GM06990 (cell line): ENCODE measurements at regions not wholly inside any gene's neighbourhood (a gene's known extent, or its start where the extent isn't known, plus 50 kb on each side); places are given as distances from the start of the nearest gene placed in this dataset.

Experiments
- DNase-seq: peaks from one replicate; pipeline ENCODE4 v3.0.0-alpha.2; 2011; ENCODE audit not compliant: insufficient read length; ENCODE audit errors: extremely low read depth
- H3K27me3 ChIP-seq: replicated peaks from 2 replicates; pipeline ENCODE4 v1.6.0; 2011; ENCODE audit warnings: low read length; ENCODE audit not compliant: control insufficient read depth, insufficient read depth
- H3K36me3 ChIP-seq: 2 replicates; pipeline ENCODE4 v1.5.1; 2011; ENCODE audit warnings: low read length; ENCODE audit not compliant: control insufficient read depth, insufficient read depth
- H3K4me3 ChIP-seq: replicated peaks from 2 replicates; pipeline ENCODE4 v1.5.1; 2011; ENCODE audit warnings: low read depth, mild to moderate bottlenecking, control low read depth, low read length
- TF ChIP-seq, protein P1 (sequence below): IDR thresholded peaks from 2 replicates; pipeline ENCODE4 v1.5.1; 2011; ENCODE audit warnings: low read length, control low read depth, mild to moderate bottlenecking, inconsistent platforms; ENCODE audit not compliant: insufficient read depth, poor library complexity, severe bottlenecking

- H3K4me3 ChIP-seq = no peak overlapping the region
- H3K36me3 ChIP-seq = no peaks in the 10 kb centered on the region
- no peak for DNase-seq
- no peaks in the 10 kb centered on the region for H3K27me3 ChIP-seq
- TF ChIP-seq, protein P1, sequence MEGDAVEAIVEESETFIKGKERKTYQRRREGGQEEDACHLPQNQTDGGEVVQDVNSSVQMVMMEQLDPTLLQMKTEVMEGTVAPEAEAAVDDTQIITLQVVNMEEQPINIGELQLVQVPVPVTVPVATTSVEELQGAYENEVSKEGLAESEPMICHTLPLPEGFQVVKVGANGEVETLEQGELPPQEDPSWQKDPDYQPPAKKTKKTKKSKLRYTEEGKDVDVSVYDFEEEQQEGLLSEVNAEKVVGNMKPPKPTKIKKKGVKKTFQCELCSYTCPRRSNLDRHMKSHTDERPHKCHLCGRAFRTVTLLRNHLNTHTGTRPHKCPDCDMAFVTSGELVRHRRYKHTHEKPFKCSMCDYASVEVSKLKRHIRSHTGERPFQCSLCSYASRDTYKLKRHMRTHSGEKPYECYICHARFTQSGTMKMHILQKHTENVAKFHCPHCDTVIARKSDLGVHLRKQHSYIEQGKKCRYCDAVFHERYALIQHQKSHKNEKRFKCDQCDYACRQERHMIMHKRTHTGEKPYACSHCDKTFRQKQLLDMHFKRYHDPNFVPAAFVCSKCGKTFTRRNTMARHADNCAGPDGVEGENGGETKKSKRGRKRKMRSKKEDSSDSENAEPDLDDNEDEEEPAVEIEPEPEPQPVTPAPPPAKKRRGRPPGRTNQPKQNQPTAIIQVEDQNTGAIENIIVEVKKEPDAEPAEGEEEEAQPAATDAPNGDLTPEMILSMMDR = no peak
These were observed 231.7 kb upstream of the CNTNAP2 start for GRCh38 chr7:145884716-145885514.

GRCh38 chr7:145876376-145876775 lies 240.2 kb upstream of the CNTNAP2 start:
- Histone ChIP-seq H3K27me3 (no peaks in the 10 kb centered on the region), H3K4me3 (no peak overlapping the region), H3K36me3 (no peaks in the 10 kb centered on the region)
- TF ChIP-seq, protein P1 = no peak
- no peak for DNase-seq

DNA sequence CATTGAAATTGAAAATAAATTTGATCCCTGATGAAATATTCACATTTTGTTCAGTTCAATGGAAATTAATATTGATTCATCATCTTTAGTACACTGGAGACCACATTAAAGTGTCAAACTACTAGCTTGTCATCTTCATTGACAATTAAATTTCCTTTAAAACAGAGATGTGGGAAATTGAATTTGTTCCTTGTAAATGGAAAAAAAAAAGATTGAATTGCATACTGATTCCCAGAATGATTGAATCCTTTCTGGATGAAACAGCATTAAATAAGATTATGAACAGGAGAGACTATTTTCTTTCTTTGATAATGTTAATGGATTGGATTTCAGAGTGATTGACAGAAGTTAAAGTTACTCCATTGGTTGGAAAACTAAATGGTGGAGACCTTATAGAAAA lies 241.3 kb upstream of the CNTNAP2 start:
- no peak overlapping the region for H3K4me3 ChIP-seq
- no peaks in the 10 kb centered on the region for H3K36me3 ChIP-seq
- TF ChIP-seq, protein P1 = no peak
- DNase-seq = no peak
- no peaks in the 10 kb centered on the region for H3K27me3 ChIP-seq

- Histone ChIP-seq H3K4me3 (no peak overlapping the region), H3K36me3 (no peaks in the 10 kb centered on the region), H3K27me3 (no peaks in the 10 kb centered on the region)
- DNase-seq = no peak
- TF ChIP-seq, protein P1 = no peak
These were observed 247.7 kb upstream of the CNTNAP2 start for GRCh38 chr7:145868935-145869334.

DNA sequence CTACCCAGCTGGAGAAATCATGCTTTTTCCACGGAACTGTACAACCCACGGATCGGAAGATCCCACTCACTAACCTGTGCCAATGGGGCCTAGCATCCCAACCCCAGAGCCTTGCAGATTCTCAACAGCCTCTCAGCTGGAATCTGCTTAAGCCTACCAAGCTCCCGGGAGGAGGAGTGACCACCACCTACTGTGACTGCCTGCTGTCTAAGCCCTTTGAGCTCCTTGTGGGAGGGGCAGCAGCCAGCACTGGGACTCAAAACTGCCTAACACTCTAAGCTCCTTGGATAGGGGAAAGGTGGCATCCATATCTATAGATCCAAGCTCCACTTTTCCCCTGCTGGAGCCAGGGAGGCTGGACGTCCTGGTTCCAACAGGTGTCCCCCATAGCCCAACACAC lies 254.4 kb upstream of the CNTNAP2 start:
- H3K27me3 ChIP-seq = no peaks in the 10 kb centered on the region
- H3K36me3 ChIP-seq = no peaks in the 10 kb centered on the region
- no peak for DNase-seq
- TF ChIP-seq, protein P1 = no peak
- H3K4me3 ChIP-seq = no peak overlapping the region
